WTC11 (cell line): ENCODE measurements at regions not wholly inside any gene's neighbourhood (a gene's known extent, or its start where the extent isn't known, plus 50 kb on each side); places are given as distances from the start of the nearest gene placed in this dataset.

ENCODE experiments used
- ATAC-seq: fragments of 200-7000 bp; cut with Tn5 transposase; 2 replicates; pipeline ENCODE4 v1.10.0; 2021; ENCODE audit warnings: mild to moderate bottlenecking, moderate library complexity
- CTCF ChIA-PET: fragments of 300-600 bp; sonication (Branson Sonifier 250); formaldehyde crosslinking; loops from one replicate; lab custom pipeline; 2021; ENCODE audit warnings: antibody characterized with exemption; lab: Charles Lee
- POLR2A ChIA-PET: fragments of 350-600 bp; sonication (Branson Sonifier 250); formaldehyde crosslinking; loops from one replicate; lab custom pipeline; 2021; ENCODE audit warnings: antibody characterized with exemption; lab: Charles Lee
- DNase-seq: peaks from one replicate; pipeline ENCODE4 v3.0.0; 2021; ENCODE audit warnings: low spot score
- H3K27ac Mint-ChIP-seq: 2 replicates; pipeline ENCODE4 v1.8.0; 2021; ENCODE audit warnings: mixed read lengths
- H3K27me3 Mint-ChIP-seq: 2 replicates; pipeline ENCODE4 v1.8.0; 2021; ENCODE audit warnings: low read depth, mild to moderate bottlenecking, moderate library complexity, mixed read lengths
- H3K36me3 Mint-ChIP-seq: 2 replicates; pipeline ENCODE4 v1.8.0; 2021; ENCODE audit warnings: mixed read lengths
- H3K4me1 Mint-ChIP-seq: 2 replicates; pipeline ENCODE4 v1.8.0; 2022; ENCODE audit warnings: mixed read lengths
- H3K4me3 Mint-ChIP-seq: 2 replicates; pipeline ENCODE4 v1.8.0; 2021; ENCODE audit warnings: mild to moderate bottlenecking, moderate library complexity, mixed read lengths
- H3K9me3 Mint-ChIP-seq: 2 replicates; pipeline ENCODE4 v1.8.0; 2021; ENCODE audit warnings: mixed read lengths
- CBFB ChIP-seq: sonication (generic); formaldehyde crosslinking; IDR thresholded peaks from 2 replicates; pipeline ENCODE4 v1.8.1; 2022; ENCODE audit warnings: mild to moderate bottlenecking, low read depth, missing genetic modification reagents
- EMX1 ChIP-seq: fragments of 250-450 bp; sonication (Bioruptor Pico); IDR thresholded peaks from 2 replicates; pipeline ENCODE4 v1.8.0; 2021; ENCODE audit warnings: mild to moderate bottlenecking
- FOXJ3 ChIP-seq: sonication (generic); formaldehyde crosslinking; IDR thresholded peaks from 2 replicates; pipeline ENCODE4 v1.9.0; 2021; ENCODE audit warnings: missing genetic modification reagents, mild to moderate bottlenecking, borderline replicate concordance
- FOXP1 ChIP-seq: sonication (generic); formaldehyde crosslinking; IDR thresholded peaks from 2 replicates; pipeline ENCODE4 v1.8.0; 2022; ENCODE audit warnings: missing genetic modification reagents, mild to moderate bottlenecking, moderate library complexity, borderline replicate concordance
- GRHL2 ChIP-seq: fragments of 250-450 bp; sonication (Bioruptor Pico); IDR thresholded peaks from 2 replicates; pipeline ENCODE4 v1.8.0; 2022; ENCODE audit warnings: mild to moderate bottlenecking, moderate library complexity; ENCODE audit not compliant: insufficient replicate concordance, severe bottlenecking
- GTF2I ChIP-seq: fragments of 250-450 bp; sonication (Bioruptor Pico); conservative IDR thresholded peaks from 2 replicates; pipeline ENCODE4 v1.4.0; 2021; ENCODE audit warnings: mild to moderate bottlenecking
- NR1H2 ChIP-seq: sonication (generic); formaldehyde crosslinking; IDR thresholded peaks from 2 replicates; pipeline ENCODE4 v1.9.0; 2021; ENCODE audit warnings: mild to moderate bottlenecking, moderate library complexity, missing genetic modification reagents
- RORB ChIP-seq: fragments of 250-450 bp; sonication (Bioruptor Pico); IDR thresholded peaks from 2 replicates; pipeline ENCODE4 v1.9.0; 2021; ENCODE audit warnings: mild to moderate bottlenecking
- TCF7 ChIP-seq: sonication (generic); formaldehyde crosslinking; IDR thresholded peaks from 2 replicates; pipeline ENCODE4 v1.8.0; 2022; ENCODE audit warnings: mild to moderate bottlenecking, low read depth, missing genetic modification reagents, moderate library complexity
- ZBTB21 ChIP-seq: sonication (generic); formaldehyde crosslinking; IDR thresholded peaks from 2 replicates; pipeline ENCODE4 v1.8.1; 2023; ENCODE audit warnings: mild to moderate bottlenecking, missing genetic modification reagents, borderline replicate concordance
- ZNF671 ChIP-seq: fragments of 250-450 bp; sonication (Bioruptor Pico); IDR thresholded peaks from 2 replicates; pipeline ENCODE4 v1.8.0; 2021; ENCODE audit warnings: mild to moderate bottlenecking
- TF ChIP-seq, protein P1 (sequence below): fragments of 250-450 bp; sonication (Bioruptor Pico); conservative IDR thresholded peaks from 2 replicates; pipeline ENCODE4 v1.9.0; 2021; ENCODE audit warnings: mild to moderate bottlenecking
- TF ChIP-seq, protein P2 (sequence below): sonication (generic); formaldehyde crosslinking; IDR thresholded peaks from 2 replicates; pipeline ENCODE4 v1.8.1; 2023; ENCODE audit warnings: mild to moderate bottlenecking, missing genetic modification reagents
- TF ChIP-seq, protein P3 (sequence below): fragments of 250-450 bp; sonication (Bioruptor Pico); IDR thresholded peaks from 2 replicates; pipeline ENCODE4 v1.8.0; 2021; ENCODE audit warnings: mild to moderate bottlenecking
- TF ChIP-seq, protein P4 (sequence below): sonication (generic); formaldehyde crosslinking; IDR thresholded peaks from 2 replicates; pipeline ENCODE4 v1.8.0; 2022; ENCODE audit warnings: mild to moderate bottlenecking, missing genetic modification reagents
- TF ChIP-seq, protein P5 (sequence below): sonication (generic); formaldehyde crosslinking; IDR thresholded peaks from 2 replicates; pipeline ENCODE4 v1.8.1; 2022; ENCODE audit warnings: mild to moderate bottlenecking, missing genetic modification reagents, moderate library complexity, borderline replicate concordance
- TF ChIP-seq, protein P6 (sequence below): fragments of 250-450 bp; sonication (Bioruptor Pico); IDR thresholded peaks from 2 replicates; pipeline ENCODE4 v1.9.0; 2021; ENCODE audit warnings: moderate library complexity, mild to moderate bottlenecking, inconsistent platforms, borderline replicate concordance
- TF ChIP-seq, protein P7 (sequence below): sonication (generic); formaldehyde crosslinking; IDR thresholded peaks from 2 replicates; pipeline ENCODE4 v1.8.1; 2023; ENCODE audit warnings: mild to moderate bottlenecking, missing genetic modification reagents, moderate library complexity

DNA sequence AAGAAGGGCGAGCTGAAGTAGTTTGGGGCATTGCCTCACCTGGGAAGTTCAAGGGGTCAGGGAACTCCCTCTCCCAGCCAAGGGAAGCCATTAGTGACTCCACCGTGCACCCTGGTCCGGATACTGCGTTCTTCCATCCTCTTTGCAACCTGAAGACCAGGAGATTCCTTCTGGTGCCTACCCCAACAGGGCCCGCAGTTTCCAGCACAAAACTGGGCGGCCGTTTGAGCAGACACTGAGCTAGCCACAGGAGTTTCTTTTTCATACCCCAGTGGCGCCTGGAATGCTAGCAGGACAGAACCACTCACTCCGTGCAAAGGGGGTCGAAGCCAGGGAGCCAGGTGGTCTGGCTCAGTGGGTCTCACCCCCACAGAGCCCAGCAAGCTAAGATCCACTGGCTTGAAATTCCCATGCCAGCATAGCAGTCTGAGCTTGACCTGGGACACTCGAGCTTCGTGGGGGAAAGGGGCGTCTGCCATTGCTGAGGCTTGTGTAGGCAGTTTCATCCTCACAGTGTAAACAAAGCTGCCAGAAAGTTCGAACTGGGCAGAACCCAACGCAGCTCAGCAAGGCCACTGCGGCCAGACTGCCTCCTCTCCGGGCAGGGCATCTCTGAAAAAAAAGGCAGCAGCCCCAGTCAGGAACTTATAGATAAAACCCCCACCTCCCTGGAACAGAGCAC is 1039.4 kb upstream of the IGFBP7 start:
- Mint-ChIP-seq H3K27me3 (no peaks in the 10 kb centered on the region), H3K4me1 (no peaks in the 10 kb centered on the region), H3K4me3 (no peak overlapping the region), H3K36me3 (no peaks in the 10 kb centered on the region), H3K27ac (no peak overlapping the region), H3K9me3 (peaks cover 11% of the 10 kb centered on the region)
- TF ChIP-seq RORB = no peak
- TF ChIP-seq NR1H2 (CRISPR knock-in tag) = no peak
- TF ChIP-seq, protein P1, sequence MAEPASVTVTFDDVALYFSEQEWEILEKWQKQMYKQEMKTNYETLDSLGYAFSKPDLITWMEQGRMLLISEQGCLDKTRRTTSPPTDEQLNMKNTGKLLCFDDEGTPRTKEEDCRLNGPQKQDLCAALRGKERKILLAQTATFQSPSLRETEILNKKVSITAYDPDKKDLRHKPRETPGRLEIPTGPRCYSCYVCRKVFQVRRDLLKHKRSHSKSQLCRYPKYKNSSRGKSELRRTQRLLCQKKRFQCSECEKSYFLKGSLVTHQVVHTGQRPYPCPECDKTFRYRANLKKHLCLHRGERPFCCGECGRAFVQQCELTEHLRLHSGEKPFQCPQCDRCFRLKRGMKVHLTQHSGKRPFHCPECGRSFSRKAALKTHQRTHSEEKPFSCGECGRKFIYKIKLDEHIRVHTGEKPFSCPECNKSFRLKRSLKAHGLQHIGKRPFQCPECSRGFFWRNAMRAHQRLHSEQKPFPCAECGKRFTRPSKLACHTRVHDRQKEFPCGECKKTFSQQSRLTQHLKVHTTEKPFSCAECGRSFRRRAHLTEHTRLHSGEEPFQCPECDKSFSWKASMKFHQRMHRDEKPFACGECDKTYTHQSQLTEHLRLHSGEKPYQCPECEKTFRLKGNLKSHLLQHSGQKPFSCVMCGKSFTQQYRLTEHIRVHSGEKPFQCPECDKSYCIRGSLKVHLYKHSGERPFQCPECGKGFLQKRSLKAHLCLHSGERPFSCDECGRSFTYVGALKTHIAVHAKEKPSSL (CRISPR knock-in tag) = no peak
- TF ChIP-seq ZNF671 (CRISPR knock-in tag) = no peak
- ATAC-seq = no peak
- CTCF ChIA-PET = no interaction called here
- POLR2A ChIA-PET = no interaction called here
- DNase-seq = no peak

DNA sequence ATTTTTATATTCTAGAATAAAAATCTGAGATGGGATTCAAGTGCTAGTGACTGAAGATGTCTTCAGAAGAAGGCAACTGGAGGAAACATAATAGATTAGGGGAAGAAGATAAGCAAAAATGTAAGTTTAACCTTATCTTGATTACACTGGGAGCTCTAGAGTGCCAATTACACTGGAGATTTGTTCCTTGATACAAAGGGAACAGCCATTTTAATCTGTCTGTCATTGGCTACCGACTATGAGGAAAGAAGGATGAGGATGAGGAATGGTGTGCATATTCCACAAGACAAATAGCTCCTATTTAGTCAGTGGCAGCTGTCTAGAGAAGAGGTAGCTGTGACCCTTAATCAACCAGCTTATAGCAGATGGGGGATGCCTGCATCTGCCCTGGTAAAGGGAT is 1034.5 kb upstream of the IGFBP7 start:
- Mint-ChIP-seq H3K9me3 (peaks cover 5% of the 10 kb centered on the region), H3K27ac (no peak overlapping the region), H3K36me3 (no peaks in the 10 kb centered on the region), H3K4me1 (no peaks in the 10 kb centered on the region), H3K27me3 (no peaks in the 10 kb centered on the region), H3K4me3 (no peak overlapping the region)
- POLR2A ChIA-PET = no interaction called here
- CTCF ChIA-PET = no interaction called here
- DNase-seq (no peak), ATAC-seq (no peak)
- TF ChIP-seq, protein P2, sequence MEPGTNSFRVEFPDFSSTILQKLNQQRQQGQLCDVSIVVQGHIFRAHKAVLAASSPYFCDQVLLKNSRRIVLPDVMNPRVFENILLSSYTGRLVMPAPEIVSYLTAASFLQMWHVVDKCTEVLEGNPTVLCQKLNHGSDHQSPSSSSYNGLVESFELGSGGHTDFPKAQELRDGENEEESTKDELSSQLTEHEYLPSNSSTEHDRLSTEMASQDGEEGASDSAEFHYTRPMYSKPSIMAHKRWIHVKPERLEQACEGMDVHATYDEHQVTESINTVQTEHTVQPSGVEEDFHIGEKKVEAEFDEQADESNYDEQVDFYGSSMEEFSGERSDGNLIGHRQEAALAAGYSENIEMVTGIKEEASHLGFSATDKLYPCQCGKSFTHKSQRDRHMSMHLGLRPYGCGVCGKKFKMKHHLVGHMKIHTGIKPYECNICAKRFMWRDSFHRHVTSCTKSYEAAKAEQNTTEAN (CRISPR knock-in tag) = no peak
- no peak for TF ChIP-seq GRHL2
- TF ChIP-seq CBFB (CRISPR knock-in tag) = no peak
- TF ChIP-seq, protein P3, sequence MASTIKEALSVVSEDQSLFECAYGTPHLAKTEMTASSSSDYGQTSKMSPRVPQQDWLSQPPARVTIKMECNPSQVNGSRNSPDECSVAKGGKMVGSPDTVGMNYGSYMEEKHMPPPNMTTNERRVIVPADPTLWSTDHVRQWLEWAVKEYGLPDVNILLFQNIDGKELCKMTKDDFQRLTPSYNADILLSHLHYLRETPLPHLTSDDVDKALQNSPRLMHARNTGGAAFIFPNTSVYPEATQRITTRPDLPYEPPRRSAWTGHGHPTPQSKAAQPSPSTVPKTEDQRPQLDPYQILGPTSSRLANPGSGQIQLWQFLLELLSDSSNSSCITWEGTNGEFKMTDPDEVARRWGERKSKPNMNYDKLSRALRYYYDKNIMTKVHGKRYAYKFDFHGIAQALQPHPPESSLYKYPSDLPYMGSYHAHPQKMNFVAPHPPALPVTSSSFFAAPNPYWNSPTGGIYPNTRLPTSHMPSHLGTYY = no peak
- no peak for TF ChIP-seq EMX1
- TF ChIP-seq, protein P4, sequence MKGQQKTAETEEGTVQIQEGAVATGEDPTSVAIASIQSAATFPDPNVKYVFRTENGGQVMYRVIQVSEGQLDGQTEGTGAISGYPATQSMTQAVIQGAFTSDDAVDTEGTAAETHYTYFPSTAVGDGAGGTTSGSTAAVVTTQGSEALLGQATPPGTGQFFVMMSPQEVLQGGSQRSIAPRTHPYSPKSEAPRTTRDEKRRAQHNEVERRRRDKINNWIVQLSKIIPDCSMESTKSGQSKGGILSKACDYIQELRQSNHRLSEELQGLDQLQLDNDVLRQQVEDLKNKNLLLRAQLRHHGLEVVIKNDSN = no peak
- no peak for TF ChIP-seq GTF2I (CRISPR knock-in tag)
- TF ChIP-seq ZBTB21 (CRISPR knock-in tag) = no peak

DNA sequence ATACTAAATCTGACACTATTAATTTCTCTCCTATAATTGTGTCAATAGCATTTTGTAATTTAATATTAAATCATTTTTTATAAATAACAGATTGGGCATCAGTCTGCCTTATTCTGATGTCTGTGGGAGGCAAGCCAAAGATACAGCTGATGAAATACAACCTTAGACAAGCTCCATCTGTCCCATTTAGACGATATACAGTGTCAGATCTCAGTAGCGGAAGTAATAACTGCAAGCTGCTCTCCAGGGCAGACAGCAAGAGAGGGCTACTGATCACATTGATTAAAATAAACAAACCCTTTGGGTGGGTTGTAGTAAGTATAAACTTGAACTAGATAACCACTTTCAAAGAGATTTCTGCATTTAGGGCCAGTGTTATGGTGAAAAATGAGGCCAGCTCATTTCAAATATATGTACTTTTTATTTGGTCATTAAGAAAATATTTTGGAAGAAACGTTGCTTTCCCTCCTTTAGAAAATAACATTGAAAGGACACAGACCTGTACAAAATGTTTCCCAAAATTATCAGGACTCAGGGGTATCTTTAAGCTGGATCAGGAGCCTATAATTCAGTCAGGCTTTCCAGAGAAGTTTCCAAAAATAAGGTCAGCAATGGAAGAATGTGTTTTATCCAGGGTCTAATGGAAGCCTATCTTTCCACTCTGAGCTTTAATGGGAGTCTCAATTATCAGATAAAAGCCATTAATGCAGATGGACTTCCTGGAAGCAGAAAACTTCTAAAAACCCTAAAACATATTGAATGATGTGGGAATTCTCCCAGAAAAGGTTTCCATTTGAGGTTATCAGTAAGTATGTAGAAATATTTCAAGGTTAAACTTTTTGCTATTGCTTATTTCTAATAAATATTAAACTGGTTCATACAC is 1028.8 kb upstream of the IGFBP7 start:
- Mint-ChIP-seq H3K27ac (no peak overlapping the region), H3K27me3 (no peaks in the 10 kb centered on the region), H3K4me3 (no peak overlapping the region), H3K4me1 (no peaks in the 10 kb centered on the region), H3K36me3 (no peaks in the 10 kb centered on the region), H3K9me3 (no peaks in the 10 kb centered on the region)
- CTCF ChIA-PET = no interaction called here
- no peak for ATAC-seq
- no peak for DNase-seq
- POLR2A ChIA-PET = no interaction called here
- TF ChIP-seq ZNF671 (CRISPR knock-in tag) = no peak
- TF ChIP-seq, protein P5, sequence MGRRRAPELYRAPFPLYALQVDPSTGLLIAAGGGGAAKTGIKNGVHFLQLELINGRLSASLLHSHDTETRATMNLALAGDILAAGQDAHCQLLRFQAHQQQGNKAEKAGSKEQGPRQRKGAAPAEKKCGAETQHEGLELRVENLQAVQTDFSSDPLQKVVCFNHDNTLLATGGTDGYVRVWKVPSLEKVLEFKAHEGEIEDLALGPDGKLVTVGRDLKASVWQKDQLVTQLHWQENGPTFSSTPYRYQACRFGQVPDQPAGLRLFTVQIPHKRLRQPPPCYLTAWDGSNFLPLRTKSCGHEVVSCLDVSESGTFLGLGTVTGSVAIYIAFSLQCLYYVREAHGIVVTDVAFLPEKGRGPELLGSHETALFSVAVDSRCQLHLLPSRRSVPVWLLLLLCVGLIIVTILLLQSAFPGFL = no peak
- TF ChIP-seq, protein P6, sequence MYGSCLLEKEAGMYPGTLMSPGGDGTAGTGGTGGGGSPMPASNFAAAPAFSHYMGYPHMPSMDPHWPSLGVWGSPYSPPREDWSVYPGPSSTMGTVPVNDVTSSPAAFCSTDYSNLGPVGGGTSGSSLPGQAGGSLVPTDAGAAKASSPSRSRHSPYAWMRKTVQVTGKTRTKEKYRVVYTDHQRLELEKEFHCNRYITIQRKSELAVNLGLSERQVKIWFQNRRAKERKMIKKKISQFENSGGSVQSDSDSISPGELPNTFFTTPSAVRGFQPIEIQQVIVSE (CRISPR knock-in tag) = no peak
- no peak for TF ChIP-seq FOXJ3 (CRISPR knock-in tag)
- no peak for TF ChIP-seq FOXP1
- TF ChIP-seq, protein P7, sequence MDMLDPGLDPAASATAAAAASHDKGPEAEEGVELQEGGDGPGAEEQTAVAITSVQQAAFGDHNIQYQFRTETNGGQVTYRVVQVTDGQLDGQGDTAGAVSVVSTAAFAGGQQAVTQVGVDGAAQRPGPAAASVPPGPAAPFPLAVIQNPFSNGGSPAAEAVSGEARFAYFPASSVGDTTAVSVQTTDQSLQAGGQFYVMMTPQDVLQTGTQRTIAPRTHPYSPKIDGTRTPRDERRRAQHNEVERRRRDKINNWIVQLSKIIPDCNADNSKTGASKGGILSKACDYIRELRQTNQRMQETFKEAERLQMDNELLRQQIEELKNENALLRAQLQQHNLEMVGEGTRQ = no peak
- TF ChIP-seq ZBTB21 (CRISPR knock-in tag) = no peak
- no peak for TF ChIP-seq TCF7 (CRISPR knock-in tag)
